Esophagus squamous epithelium (tissue), 4 donors: ENCODE measurements at regions not wholly inside any gene's neighbourhood (a gene's known extent, or its start where the extent isn't known, plus 50 kb on each side); places are given as distances from the start of the nearest gene placed in this dataset.

Experiments
- CTCF ChIP-seq, 6 experiments: fragments of 450-650 bp in 4 of 6; fragments of 200-600 bp in 2 of 6; sonication (generic) in 2 of 6; IDR thresholded peaks; one replicate each; pipeline ENCODE4 v1.5.1; 2016 to 2019; ENCODE audit warnings: antibody characterized with exemption in 6 of 6, mild to moderate bottlenecking in 4 of 6, moderate library complexity in 4 of 6
- POLR2A ChIP-seq, 4 donors: fragments of 450-650 bp; IDR thresholded peaks; one replicate each; pipeline ENCODE4 v1.6.1; 2017; ENCODE audit warnings: antibody characterized with exemption in 4 of 4, mild to moderate bottlenecking in 4 of 4, moderate library complexity in 3 of 4

- TF ChIP-seq POLR2A (IDR thresholded peaks at IDR 0.05) (no peak), CTCF (IDR thresholded peaks at IDR 0.05) (no peak)
These were observed 563.3 kb downstream of the DOK5 start for GRCh38 chr20:55038684-55039083.
